HG03039 (cell line): ENCODE measurements at regions not wholly inside any gene's neighbourhood (a gene's known extent, or its start where the extent isn't known, plus 50 kb on each side); places are given as distances from the start of the nearest gene placed in this dataset.

ENCODE experiments used
- ATAC-seq: cut with Tn5 transposase; IDR thresholded peaks from one replicate; pipeline ENCODE4 v1.9.1; 2021; ENCODE audit warnings: mild to moderate bottlenecking, moderate library complexity; ENCODE audit not compliant: unreplicated experiment

DNA sequence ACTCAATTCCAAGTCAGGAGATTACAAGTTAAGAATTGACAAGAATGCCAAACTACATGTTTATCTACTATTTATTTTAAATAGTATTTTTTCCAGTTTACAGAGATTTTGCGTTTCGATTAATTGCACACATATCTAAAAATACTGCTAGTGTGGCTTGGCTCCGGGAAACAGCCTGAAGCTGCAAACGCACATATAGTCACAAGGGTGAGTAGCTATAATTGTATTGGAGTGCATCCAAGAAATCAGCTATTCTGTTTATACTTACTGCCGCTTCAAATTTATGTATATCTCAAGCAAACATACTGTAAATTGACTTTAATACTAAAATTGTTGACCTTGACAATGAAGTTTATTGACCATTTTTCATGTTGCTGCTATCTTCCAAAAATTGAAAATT is 77.0 kb upstream of the PLSCR5 start:
- no peak for ATAC-seq

DNA sequence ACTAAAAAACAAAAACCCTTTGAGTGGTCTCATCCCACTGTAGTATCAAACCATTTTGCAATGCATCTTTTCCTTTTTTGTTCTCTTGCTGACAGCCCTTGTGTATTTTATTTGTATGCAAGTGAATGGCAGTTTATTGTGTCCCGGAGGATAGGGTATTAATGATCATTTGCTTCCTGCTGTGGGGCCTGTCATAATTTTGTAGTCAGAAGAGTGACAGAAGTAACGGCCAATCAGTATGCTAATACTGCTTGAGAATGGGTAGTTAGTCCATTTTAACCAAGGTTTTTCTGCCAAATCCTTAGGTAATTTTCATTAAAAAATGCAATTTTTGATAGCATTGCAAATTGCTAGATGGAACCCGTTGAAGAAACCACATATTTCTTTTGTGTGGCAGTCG is 75.5 kb upstream of the PLSCR5 start:
- no peak for ATAC-seq

DNA sequence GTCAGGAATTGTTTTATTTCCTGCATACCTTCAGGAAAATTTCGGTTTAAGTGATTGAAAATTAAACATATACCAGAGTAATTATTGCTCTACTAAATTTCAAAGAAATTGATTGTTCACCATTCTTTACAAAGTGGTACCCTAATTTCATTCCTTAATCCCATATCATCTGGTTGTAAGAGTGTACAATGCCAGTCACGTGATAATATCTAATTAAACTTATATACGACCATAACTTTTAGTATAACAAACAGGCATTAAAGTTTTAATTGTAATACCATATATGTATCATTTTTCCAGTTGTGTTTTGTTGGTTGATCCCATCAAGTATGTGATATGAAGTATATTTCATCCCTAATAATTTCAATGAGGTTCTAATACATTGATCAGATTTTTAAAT is 74.8 kb upstream of the PLSCR5 start:
- no peak for ATAC-seq

- no peak for ATAC-seq
These were observed 74.0 kb upstream of the PLSCR5 start for GRCh38 chr3:146679191-146679590.

DNA sequence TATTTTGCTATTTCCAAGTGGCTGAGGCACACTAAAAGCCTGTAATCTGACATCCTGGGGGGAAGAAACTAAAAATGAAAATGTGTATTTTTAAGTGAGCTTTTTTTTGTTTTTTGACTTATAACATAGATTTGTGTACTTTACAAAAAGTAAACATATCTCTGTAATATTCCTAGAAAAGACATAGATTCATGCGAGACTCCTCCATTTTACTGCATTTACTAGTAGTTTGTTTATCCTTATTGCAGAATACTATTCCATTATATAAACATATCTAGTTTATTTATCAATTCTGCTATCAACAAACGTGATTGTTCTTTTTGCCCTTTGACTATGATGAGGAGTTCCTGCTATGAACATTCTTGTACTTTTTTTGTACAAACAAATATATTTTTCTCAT is 67.8 kb upstream of the PLSCR5 start:
- ATAC-seq = no peak

GRCh38 chr3:146664403-146664802 is 59.3 kb upstream of the PLSCR5 start:
- no peak for ATAC-seq

DNA sequence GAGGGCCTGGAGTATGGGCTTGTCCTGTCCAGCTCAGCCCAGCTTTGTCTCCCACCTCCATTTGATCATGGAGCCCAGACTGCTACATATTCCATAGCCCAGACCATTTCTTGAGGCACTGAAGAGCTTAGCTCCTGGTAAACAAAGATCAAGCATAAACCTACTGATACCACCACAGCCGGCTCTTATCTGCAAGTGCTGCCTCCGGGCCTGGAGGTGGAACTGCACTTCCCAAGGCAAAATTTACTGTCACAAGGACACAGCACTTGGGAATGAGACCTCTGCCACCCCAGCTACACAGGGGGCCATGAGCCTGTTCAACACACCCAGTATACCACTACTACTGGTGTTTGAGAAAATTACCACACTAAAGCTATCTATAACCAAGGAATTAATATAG is 53.7 kb upstream of the PLSCR5 start:
- no peak for ATAC-seq

GRCh38 chr3:146655333-146655996 is 50.3 kb upstream of the PLSCR5 start:
- no peak for ATAC-seq
